H1 (cell line): ENCODE measurements at regions not wholly inside any gene's neighbourhood (a gene's known extent, or its start where the extent isn't known, plus 50 kb on each side); places are given as distances from the start of the nearest gene placed in this dataset.

Source experiments
- CTCF ChIA-PET: fragments of 300-600 bp; sonication (Branson Sonifier 250); formaldehyde crosslinking; loops from one replicate; lab custom pipeline; 2021; ENCODE audit not compliant: partially characterized antibody; lab: Charles Lee
- POLR2A ChIA-PET: fragments of 300-600 bp; sonication (Branson Sonifier 250); formaldehyde crosslinking; loops from one replicate; lab custom pipeline; 2021; ENCODE audit warnings: inconsistent platforms; ENCODE audit not compliant: partially characterized antibody; lab: Charles Lee
- DNase-seq, 2 experiments: peaks; one replicate each; pipeline versions ENCODE4 v3.0.0 to v3.0.0-alpha.2; 2010 to 2022; ENCODE audit warnings: low spot score in 2 of 2, low read depth in 1 of 2, mixed read lengths in 1 of 2
- FAIRE-seq: peaks from 2 replicates; lab custom pipeline; 2011; peaks lifted over from hg19 to GRCh38; lab: Jason Lieb, UNC
- H2AFZ ChIP-seq: 2 replicates; pipeline ENCODE4 v1.8.1; 2012; ENCODE audit warnings: low read length, inconsistent platforms
- H2AK5ac ChIP-seq: 2 replicates; pipeline ENCODE4 v1.6.1; 2013; ENCODE audit warnings: low read depth, low read length
- H2BK120ac ChIP-seq: replicated peaks from 2 replicates; pipeline ENCODE3; 2013; ENCODE audit warnings: low read depth, low read length, inconsistent platforms
- H2BK12ac ChIP-seq: 2 replicates; pipeline ENCODE4 v1.6.1; 2013; ENCODE audit warnings: low read depth, low read length
- H2BK15ac ChIP-seq: 2 replicates; pipeline ENCODE4 v1.6.1; 2013; ENCODE audit warnings: low read length
- H2BK20ac ChIP-seq: 2 replicates; pipeline ENCODE4 v1.6.1; 2013; ENCODE audit warnings: low read length
- H2BK5ac ChIP-seq: 2 replicates; pipeline ENCODE4 v1.6.1; 2013; ENCODE audit warnings: low read depth, low read length
- H3K14ac ChIP-seq: 2 replicates; pipeline ENCODE4 v1.6.1; 2013; ENCODE audit warnings: inconsistent platforms; ENCODE audit not compliant: insufficient read length
- H3K18ac ChIP-seq: 2 replicates; pipeline ENCODE4 v1.6.1; 2013; ENCODE audit warnings: low read length; ENCODE audit errors: extremely low read depth
- H3K23ac ChIP-seq: 2 replicates; pipeline ENCODE4 v1.6.1; 2013; ENCODE audit warnings: inconsistent platforms; ENCODE audit not compliant: insufficient read length
- H3K23me2 ChIP-seq: 2 replicates; pipeline ENCODE4 v1.6.1; 2013; ENCODE audit warnings: low read depth, low read length
- H3K27ac ChIP-seq: 2 replicates; pipeline ENCODE4 v1.6.1; 2011; ENCODE audit warnings: low read depth, low read length, inconsistent platforms
- H3K27me3 ChIP-seq, 4 experiments: replicated peaks in 1 of 4; 1 replicate in 1 of 4; 2 replicates in 3 of 4; pipeline versions ENCODE4 v1.6.1 to v1.8.1; 2011 to 2013; ENCODE audit warnings: low read length in 3 of 4, mild to moderate bottlenecking in 3 of 4, inconsistent platforms in 2 of 4, mixed read lengths in 2 of 4, moderate library complexity in 1 of 4; ENCODE audit not compliant: control insufficient read depth in 3 of 4, insufficient read depth in 3 of 4; ENCODE audit errors: extremely low read depth in 1 of 4
- H3K36me3 ChIP-seq, 4 experiments: 2 replicates each; pipeline versions ENCODE4 v1.6.1 to v1.8.1; 2011 to 2013; ENCODE audit warnings: mild to moderate bottlenecking in 4 of 4, low read length in 3 of 4, moderate library complexity in 2 of 4, control low read depth in 1 of 4, inconsistent platforms in 1 of 4; ENCODE audit not compliant: insufficient read depth in 4 of 4, control insufficient read depth in 2 of 4
- H3K4ac ChIP-seq: replicated peaks from 2 replicates; pipeline ENCODE3; 2013; ENCODE audit warnings: low read length, low read depth, mixed read lengths, inconsistent platforms; ENCODE audit not compliant: insufficient read length
- H3K4me1 ChIP-seq, 4 experiments: replicated peaks in 1 of 4; 1 replicate in 1 of 4; 2 replicates in 3 of 4; pipeline versions ENCODE4 v1.6.1 to v1.8.1; 2011 to 2013; ENCODE audit warnings: low read length in 3 of 4, inconsistent platforms in 2 of 4, mixed read lengths in 1 of 4; ENCODE audit not compliant: insufficient read depth in 4 of 4, control insufficient read depth in 3 of 4
- H3K4me2 ChIP-seq, 2 experiments: 2 replicates each; pipeline versions ENCODE4 v1.6.1 to v1.8.1; 2011 to 2013; ENCODE audit warnings: low read depth in 2 of 2, low read length in 2 of 2, control low read depth in 1 of 2, inconsistent platforms in 1 of 2, mild to moderate bottlenecking in 1 of 2; ENCODE audit not compliant: insufficient read depth in 1 of 2
- H3K4me3 ChIP-seq, 4 experiments: fragments of 200-600, 300-600 bp in 1 of 4; sonication (generic), shearing (Covaris generic), sonication (Bioruptor Twin) in 1 of 4; 2 replicates each; pipeline versions ENCODE4 v1.5.1 to v1.8.1; 2011 to 2016; ENCODE audit warnings: low read length in 4 of 4, low read depth in 3 of 4, control low read depth in 2 of 4, inconsistent platforms in 2 of 4, mild to moderate bottlenecking in 2 of 4, mixed read lengths in 1 of 4, moderate library complexity in 1 of 4; ENCODE audit not compliant: insufficient read depth in 2 of 4; ENCODE audit errors: extremely low read depth in 1 of 4
- H3K56ac ChIP-seq: replicated peaks from 2 replicates; pipeline ENCODE3; 2013; ENCODE audit warnings: low read depth, mild to moderate bottlenecking, mixed read lengths, low read length, inconsistent platforms; ENCODE audit not compliant: insufficient read length
- H3K79me1 ChIP-seq: 2 replicates; pipeline ENCODE4 v1.6.1; 2013; ENCODE audit warnings: low read depth, low read length, control low read depth
- H3K79me2 ChIP-seq, 2 experiments: 2 replicates each; pipeline versions ENCODE4 v1.6.1 to v1.8.1; 2012 to 2013; ENCODE audit warnings: low read length in 2 of 2, mild to moderate bottlenecking in 2 of 2, inconsistent platforms in 1 of 2; ENCODE audit not compliant: insufficient read depth in 2 of 2, control insufficient read depth in 1 of 2
- H3K9ac ChIP-seq, 4 experiments: replicated peaks in 1 of 4; 1 replicate in 1 of 4; 2 replicates in 3 of 4; pipeline versions ENCODE4 v1.6.1 to v1.8.1; 2011 to 2013; ENCODE audit warnings: low read depth in 3 of 4, low read length in 3 of 4, control low read depth in 2 of 4, mild to moderate bottlenecking in 2 of 4, moderate library complexity in 2 of 4, inconsistent platforms in 1 of 4; ENCODE audit errors: extremely low read depth in 1 of 4
- H3K9me3 ChIP-seq, 2 experiments: 2 replicates each; pipeline versions ENCODE4 v1.6.1 to v1.8.1; 2012 to 2013; ENCODE audit warnings: mild to moderate bottlenecking in 2 of 2, moderate library complexity in 2 of 2, control low read depth in 1 of 2, inconsistent platforms in 1 of 2, low read depth in 1 of 2, low read length in 1 of 2, mixed read lengths in 1 of 2; ENCODE audit not compliant: insufficient read depth in 2 of 2
- H4K20me1 ChIP-seq, 2 experiments: replicated peaks in 1 of 2; 2 replicates each; pipeline versions ENCODE3 to v1.8.1; 2011 to 2013; ENCODE audit warnings: inconsistent platforms in 2 of 2, low read length in 2 of 2, mild to moderate bottlenecking in 1 of 2; ENCODE audit not compliant: insufficient read depth in 2 of 2, control insufficient read depth in 1 of 2
- H4K5ac ChIP-seq: 2 replicates; pipeline ENCODE4 v1.6.1; 2013; ENCODE audit warnings: low read length, low read depth, mixed read lengths, inconsistent platforms; ENCODE audit not compliant: insufficient read length
- H4K8ac ChIP-seq: 2 replicates; pipeline ENCODE4 v1.8.0; 2013; ENCODE audit warnings: mild to moderate bottlenecking, moderate library complexity, low read length, inconsistent platforms; ENCODE audit not compliant: insufficient read depth; ENCODE audit errors: extremely low read depth
- H4K91ac ChIP-seq: replicated peaks from 2 replicates; pipeline ENCODE3; 2013; ENCODE audit warnings: low read length, mixed read lengths, inconsistent platforms; ENCODE audit not compliant: insufficient read length
- CBX8 ChIP-seq: fragments of 300-800, 300-1000 bp; sonication (generic); IDR thresholded peaks from 2 replicates; pipeline ENCODE4 v1.7.1; 2016; ENCODE audit warnings: low read depth, low read length, borderline replicate concordance
- CHD2 ChIP-seq: IDR thresholded peaks from 2 replicates; pipeline ENCODE4 v1.6.1; 2012; ENCODE audit warnings: low read length, improper control_type of control experiment
- GABPA ChIP-seq: IDR thresholded peaks from 2 replicates; pipeline ENCODE4 v1.6.1; 2011; ENCODE audit warnings: mild to moderate bottlenecking, low read length, moderate library complexity, borderline replicate concordance; ENCODE audit not compliant: insufficient read depth
- HDAC6 ChIP-seq: IDR thresholded peaks from one replicate; pipeline ENCODE4 v1.7.1; 2012; ENCODE audit warnings: low read depth, mild to moderate bottlenecking, inconsistent platforms, low read length, moderate library complexity
- KDM5A ChIP-seq: fragments of 200-600 bp; IDR thresholded peaks from 2 replicates; pipeline ENCODE4 v1.7.1; 2012; ENCODE audit warnings: mild to moderate bottlenecking, low read length, inconsistent platforms, mixed read lengths
- SIRT6 ChIP-seq: IDR thresholded peaks from one replicate; pipeline ENCODE4 v1.7.1; 2012; ENCODE audit warnings: low read length, inconsistent platforms
- SIX5 ChIP-seq: IDR thresholded peaks from 2 replicates; pipeline ENCODE4 v1.6.1; 2011; ENCODE audit warnings: mild to moderate bottlenecking, low read depth, low read length
- SUZ12 ChIP-seq: fragments of 200-600 bp; sonication (generic); IDR thresholded peaks from 2 replicates; pipeline ENCODE4 v1.6.1; 2012; ENCODE audit warnings: mild to moderate bottlenecking, inconsistent platforms, low read length, moderate library complexity, mixed read lengths
- TAF1 ChIP-seq: IDR thresholded peaks from 2 replicates; pipeline ENCODE4 v1.6.1; 2011; ENCODE audit warnings: mild to moderate bottlenecking, low read depth, low read length
- TCF12 ChIP-seq: IDR thresholded peaks from 2 replicates; pipeline ENCODE4 v1.6.1; 2011; ENCODE audit warnings: low read depth, mild to moderate bottlenecking, low read length
- WGBS, 2 experiments: shearing (Covaris generic) in 1 of 2; methylation state at CpG; one replicate each; pipeline versions ENCODE4 v1.1.6 to v1.1.7; 2013 to 2015; ENCODE audit warnings: low lambda C conversion rate in 2 of 2, mixed read lengths in 2 of 2, inconsistent platforms in 1 of 2, low coverage in 1 of 2, missing lambda C conversion rate in 1 of 2; ENCODE audit not compliant: insufficient replicate concordance in 2 of 2, insufficient coverage in 1 of 2, insufficient read length in 1 of 2; ENCODE audit errors: extremely low coverage in 1 of 2, missing lambda C conversion rate in 1 of 2; 5-methylcytosine and 5-hydroxymethylcytosine counted together
- TF ChIP-seq, protein P1 (sequence below), 3 experiments: IDR thresholded peaks; 1 replicate in 2 of 3; 2 replicates in 1 of 3; pipeline versions ENCODE4 v1.5.1 to v1.6.1; 2011; ENCODE audit warnings: low read length in 3 of 3, mild to moderate bottlenecking in 3 of 3, inconsistent platforms in 2 of 3, low read depth in 1 of 3, moderate library complexity in 1 of 3; ENCODE audit not compliant: insufficient read depth in 1 of 3; ENCODE audit errors: control extremely low read depth in 1 of 3

DNA sequence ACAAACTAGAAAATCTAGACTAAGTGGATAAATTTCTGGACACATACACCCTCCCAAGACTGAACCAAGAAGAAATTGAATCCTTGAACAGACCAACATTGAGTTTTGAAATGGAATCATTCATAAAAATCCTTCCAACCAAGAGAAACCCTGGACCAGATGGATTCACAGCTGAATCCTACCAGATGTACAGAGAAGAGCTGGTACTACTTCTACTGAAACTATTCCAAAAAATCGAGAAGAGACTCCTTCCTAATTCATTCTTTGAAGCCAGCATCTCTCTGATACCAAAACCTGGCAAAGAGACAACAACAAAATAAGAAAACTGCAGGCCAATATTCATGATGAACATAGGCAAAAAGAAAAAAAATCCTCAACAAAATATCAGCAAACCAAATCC is 227.4 kb downstream of the RPAP3 start:
- CTCF ChIA-PET: interaction anchor here (0.7 kb wide), 1 partner anchor 454 kb away, joined by 3 read pairs; no protein-coding TSS in a partner anchor
- no peak for TF ChIP-seq KDM5A
- no peak for TF ChIP-seq SIX5
- no peak for TF ChIP-seq GABPA
- TF ChIP-seq TCF12: no peak
- TF ChIP-seq CHD2: no peak
- no peak for TF ChIP-seq TAF1
- TF ChIP-seq SIRT6: no peak
- TF ChIP-seq, protein P1, sequence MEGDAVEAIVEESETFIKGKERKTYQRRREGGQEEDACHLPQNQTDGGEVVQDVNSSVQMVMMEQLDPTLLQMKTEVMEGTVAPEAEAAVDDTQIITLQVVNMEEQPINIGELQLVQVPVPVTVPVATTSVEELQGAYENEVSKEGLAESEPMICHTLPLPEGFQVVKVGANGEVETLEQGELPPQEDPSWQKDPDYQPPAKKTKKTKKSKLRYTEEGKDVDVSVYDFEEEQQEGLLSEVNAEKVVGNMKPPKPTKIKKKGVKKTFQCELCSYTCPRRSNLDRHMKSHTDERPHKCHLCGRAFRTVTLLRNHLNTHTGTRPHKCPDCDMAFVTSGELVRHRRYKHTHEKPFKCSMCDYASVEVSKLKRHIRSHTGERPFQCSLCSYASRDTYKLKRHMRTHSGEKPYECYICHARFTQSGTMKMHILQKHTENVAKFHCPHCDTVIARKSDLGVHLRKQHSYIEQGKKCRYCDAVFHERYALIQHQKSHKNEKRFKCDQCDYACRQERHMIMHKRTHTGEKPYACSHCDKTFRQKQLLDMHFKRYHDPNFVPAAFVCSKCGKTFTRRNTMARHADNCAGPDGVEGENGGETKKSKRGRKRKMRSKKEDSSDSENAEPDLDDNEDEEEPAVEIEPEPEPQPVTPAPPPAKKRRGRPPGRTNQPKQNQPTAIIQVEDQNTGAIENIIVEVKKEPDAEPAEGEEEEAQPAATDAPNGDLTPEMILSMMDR (IDR thresholded peaks at IDR 0.05; ENCODE audit: control extremely low read depth in 1 of 3, insufficient read depth in 1 of 3, low read depth in 1 of 3, low read length in 3 of 3): no peak
- TF ChIP-seq SUZ12: no peak
- no peak for TF ChIP-seq HDAC6
- no peak for TF ChIP-seq CBX8
- TF ChIP-seq, all 59 proteins: peak for 0
- Histone ChIP-seq H3K27ac (no peak overlapping the region), H3K27me3 (no peaks in the 10 kb centered on the region), H2BK20ac (no peak overlapping the region), H3K23ac (no peak overlapping the region), H4K5ac (no peak overlapping the region), H3K23me2 (no peaks in the 10 kb centered on the region), H2AFZ (no peak overlapping the region), H3K4me2 (no peak overlapping the region), H3K9ac (no peak overlapping the region), H3K4ac (no peak overlapping the region), H3K79me2 (no peaks in the 10 kb centered on the region), H3K79me1 (no peaks in the 10 kb centered on the region), H2BK120ac (no peak overlapping the region), H4K91ac (no peak overlapping the region), H3K14ac (no peak overlapping the region), H3K36me3 (no peaks in the 10 kb centered on the region), H2BK12ac (no peak overlapping the region), H3K56ac (no peak overlapping the region), H2BK5ac (no peak overlapping the region), H2BK15ac (no peak overlapping the region), H3K4me3 (no peak overlapping the region), H2AK5ac (no peak overlapping the region), H3K18ac (no peak overlapping the region), H3K9me3 (peaks cover 19 to 21% of the 10 kb centered on the region in 2 experiments; a peak in 3 of 4 replicates), H4K20me1 (no peaks in the 10 kb centered on the region), H4K8ac (no peak overlapping the region), H3K4me1 (no peaks in the 10 kb centered on the region)
- POLR2A ChIA-PET: no interaction called here
- DNase-seq (no peak), FAIRE-seq (no peak)
- WGBS, 2 experiments: 87% methylated on average over 1 of the region's 1 CpG; no CpG with 5 or more reads in 1 of the 2 experiments
